ENCODE measurements at regions not wholly inside any gene's neighbourhood (a gene's known extent, or its start where the extent isn't known, plus 50 kb on each side); places are given as distances from the start of the nearest gene placed in this dataset.

GRCh38 chr5:93941897-93942296, 200.5 kb upstream of the POU5F2 start:
- TF ChIP-seq EZH2 (IDR thresholded peaks at IDR 0.05; ENCODE audit: insufficient read depth, poor library complexity, severe bottlenecking) (no peak), EZH2phosphoT487 (IDR thresholded peaks at IDR 0.05; ENCODE audit: insufficient read depth, low read depth) (no peak)

All from GM23248 (cell line).